A549 (cell line): ENCODE measurements at regions not wholly inside any gene's neighbourhood (a gene's known extent, or its start where the extent isn't known, plus 50 kb on each side); places are given as distances from the start of the nearest gene placed in this dataset.

ENCODE experiments used
- ATAC-seq, 2 experiments: fragments of 200-7000 bp in 1 of 2; fragments of >200 bp in 1 of 2; cut with Nextera tagmentation in 1 of 2; cut with Tn5 transposase in 1 of 2; 3 replicates each; pipeline versions ENCODE4 v1.8.0 to v1.9.1; 2018 to 2020; ENCODE audit warnings: mild to moderate bottlenecking in 1 of 2, moderate library complexity in 1 of 2
- CTCF ChIA-PET: fragments of 300-600 bp; sonication (Branson Sonifier 250); formaldehyde crosslinking; extraction: SDS; loops from one replicate; lab custom pipeline; 2021; ENCODE audit warnings: antibody characterized with exemption, inconsistent platforms; lab: Yijun Ruan, JAX
- POLR2A ChIA-PET: fragments of 350-600 bp; formaldehyde crosslinking; extraction: SDS; loops from one replicate; lab custom pipeline; 2021; ENCODE audit warnings: antibody characterized with exemption, inconsistent platforms; lab: Yijun Ruan, JAX
- DNase-seq, 2 experiments: peaks; one replicate each; pipeline versions ENCODE4 v3.0.0 to v3.0.0-alpha.2; 2011 to 2016; ENCODE audit warnings: low read depth in 1 of 2, low spot score in 1 of 2
- FAIRE-seq: peaks from 2 replicates; lab custom pipeline; 2011; peaks lifted over from hg19 to GRCh38; lab: Jason Lieb, UNC
- H3K27ac ChIP-seq, 2 experiments: fragments of >200 bp; sonication (Bioruptor Twin); formaldehyde crosslinking; 3 replicates each; pipeline ENCODE4 v1.5.1; 2016 to 2017
- H3K4me1 ChIP-seq: fragments of >200 bp; sonication (Bioruptor Twin); formaldehyde crosslinking; 3 replicates; pipeline ENCODE4 v1.6.1; 2016
- H3K4me2 ChIP-seq: fragments of >200 bp; sonication (Bioruptor Twin); formaldehyde crosslinking; 3 replicates; pipeline ENCODE4 v1.6.1; 2016
- H3K4me3 ChIP-seq: fragments of >200 bp; sonication (Bioruptor Twin); formaldehyde crosslinking; 3 replicates; pipeline ENCODE4 v1.5.1; 2016
- H3K9me3 ChIP-seq: fragments of >200 bp; sonication (Bioruptor Twin); formaldehyde crosslinking; 3 replicates; pipeline ENCODE4 v1.6.1; 2016
- BCL3 ChIP-seq: fragments of >200 bp; sonication (Bioruptor Twin); formaldehyde crosslinking; IDR thresholded peaks from 3 replicates; pipeline ENCODE4 v1.6.1; 2016
- CBX2 ChIP-seq: fragments of 200-600 bp; sonication (generic); IDR thresholded peaks from 2 replicates; pipeline ENCODE4 v1.6.1; 2016; ENCODE audit warnings: low read depth, mild to moderate bottlenecking, borderline replicate concordance
- CBX8 ChIP-seq: fragments of 200-600 bp; sonication (generic); IDR thresholded peaks from 2 replicates; pipeline ENCODE4 v1.6.1; 2016
- CEBPB ChIP-seq, 2 experiments: fragments of >200 bp in 1 of 2; sonication (Bioruptor Twin) in 1 of 2; formaldehyde crosslinking in 1 of 2; IDR thresholded peaks; 2 replicates each; pipeline ENCODE4 v1.6.1; 2012 to 2016
- EHMT2 ChIP-seq: fragments of 200-600 bp; sonication (generic); IDR thresholded peaks from 2 replicates; pipeline ENCODE4 v1.6.1; 2016; ENCODE audit warnings: antibody characterized with exemption, low read depth, mild to moderate bottlenecking, moderate library complexity
- FOSB ChIP-seq: fragments of 250-450 bp; sonication (Bioruptor Pico); IDR thresholded peaks from 2 replicates; pipeline ENCODE4 v1.5.0; 2020; ENCODE audit warnings: mild to moderate bottlenecking, moderate library complexity
- GATA3 ChIP-seq: IDR thresholded peaks from 2 replicates; pipeline ENCODE4 v1.6.1; 2012; ENCODE audit warnings: borderline replicate concordance
- HEYL ChIP-seq: fragments of 250-450 bp; sonication (Bioruptor Pico); IDR thresholded peaks from 2 replicates; pipeline ENCODE4 v1.8.0; 2021; ENCODE audit warnings: mild to moderate bottlenecking, moderate library complexity
- HMGXB4 ChIP-seq: fragments of 250-450 bp; sonication (Bioruptor Pico); IDR thresholded peaks from 2 replicates; pipeline ENCODE4 v1.5.0; 2021; ENCODE audit warnings: mild to moderate bottlenecking, moderate library complexity, borderline replicate concordance
- KDM1A ChIP-seq: fragments of 200-600 bp; sonication (generic); IDR thresholded peaks from 2 replicates; pipeline ENCODE4 v1.6.1; 2016; ENCODE audit warnings: low read depth, mild to moderate bottlenecking
- KDM5A ChIP-seq: fragments of 200-600 bp; sonication (generic); IDR thresholded peaks from 2 replicates; pipeline ENCODE4 v1.6.1; 2016; ENCODE audit warnings: antibody characterized with exemption, mild to moderate bottlenecking
- MAFK ChIP-seq: fragments of 450-650 bp; IDR thresholded peaks from 2 replicates; pipeline ENCODE4 v1.6.1; 2014; ENCODE audit not compliant: partially characterized antibody
- MYC ChIP-seq: IDR thresholded peaks from 2 replicates; pipeline ENCODE4 v1.6.1; 2012; ENCODE audit warnings: mild to moderate bottlenecking, inconsistent platforms, low read length, improper control_type of control experiment, borderline replicate concordance
- PBX3 ChIP-seq: IDR thresholded peaks from 2 replicates; pipeline ENCODE4 v1.6.1; 2012
- RNF2 ChIP-seq: fragments of 200-600 bp; sonication (generic); IDR thresholded peaks from 2 replicates; pipeline ENCODE4 v1.6.1; 2016; ENCODE audit warnings: low read depth, mild to moderate bottlenecking, antibody characterized with exemption, moderate library complexity, borderline replicate concordance
- SREBF2 ChIP-seq: fragments of 450-650 bp; IDR thresholded peaks from 2 replicates; pipeline ENCODE4 v1.6.1; 2014; ENCODE audit warnings: mild to moderate bottlenecking, moderate library complexity
- TFCP2L1 ChIP-seq: fragments of 250-450 bp; sonication (Bioruptor Pico); IDR thresholded peaks from 2 replicates; pipeline ENCODE4 v1.5.0; 2021; ENCODE audit warnings: mild to moderate bottlenecking
- ZFP36 ChIP-seq: fragments of 450-650 bp; IDR thresholded peaks from 2 replicates; pipeline ENCODE4 v1.6.1; 2014; ENCODE audit warnings: borderline replicate concordance; ENCODE audit not compliant: partially characterized antibody
- ZSCAN20 ChIP-seq: fragments of 250-450 bp; sonication (Bioruptor Pico); IDR thresholded peaks from 2 replicates; pipeline ENCODE4 v1.8.0; 2022; ENCODE audit warnings: mild to moderate bottlenecking, moderate library complexity
- WGBS: methylation state at CpG from one replicate; pipeline ENCODE4 v1.1.6; 2017; ENCODE audit errors: missing lambda C conversion rate; 5-methylcytosine and 5-hydroxymethylcytosine counted together
- TF ChIP-seq, protein P1 (sequence below): fragments of 150-350 bp; IDR thresholded peaks from 2 replicates; pipeline ENCODE4 v1.6.1; 2014; ENCODE audit warnings: low read depth, mild to moderate bottlenecking, low read length
- TF ChIP-seq, protein P2 (sequence below): fragments of >200 bp; sonication (Bioruptor Twin); formaldehyde crosslinking; IDR thresholded peaks from 3 replicates; pipeline ENCODE4 v1.5.1; 2016
- TF ChIP-seq, protein P3 (sequence below): fragments of 450-650 bp; IDR thresholded peaks from 2 replicates; pipeline ENCODE4 v1.6.1; 2014; ENCODE audit warnings: antibody characterized with exemption

- Histone ChIP-seq H3K4me1 (no peaks in the 10 kb centered on the region), H3K27ac (no peak overlapping the region), H3K4me2 (no peak overlapping the region), H3K9me3 (no peaks in the 10 kb centered on the region), H3K4me3 (no peak overlapping the region)
- POLR2A ChIA-PET, result no interaction called here
- DNase-seq, result no peak
- CTCF ChIA-PET, result no interaction called here
- no peak for TF ChIP-seq TFCP2L1 (CRISPR knock-in tag)
- TF ChIP-seq, protein P1, sequence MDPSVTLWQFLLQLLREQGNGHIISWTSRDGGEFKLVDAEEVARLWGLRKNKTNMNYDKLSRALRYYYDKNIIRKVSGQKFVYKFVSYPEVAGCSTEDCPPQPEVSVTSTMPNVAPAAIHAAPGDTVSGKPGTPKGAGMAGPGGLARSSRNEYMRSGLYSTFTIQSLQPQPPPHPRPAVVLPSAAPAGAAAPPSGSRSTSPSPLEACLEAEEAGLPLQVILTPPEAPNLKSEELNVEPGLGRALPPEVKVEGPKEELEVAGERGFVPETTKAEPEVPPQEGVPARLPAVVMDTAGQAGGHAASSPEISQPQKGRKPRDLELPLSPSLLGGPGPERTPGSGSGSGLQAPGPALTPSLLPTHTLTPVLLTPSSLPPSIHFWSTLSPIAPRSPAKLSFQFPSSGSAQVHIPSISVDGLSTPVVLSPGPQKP, result no peak
- TF ChIP-seq BCL3, result no peak
- no peak for TF ChIP-seq KDM1A
- TF ChIP-seq MAFK, result no peak
- TF ChIP-seq PBX3, result no peak
- TF ChIP-seq EHMT2, result no peak
- no peak for TF ChIP-seq KDM5A
- no peak for TF ChIP-seq GATA3
- FAIRE-seq, result no peak
- WGBS, result 3% methylated on average over 2 of the region's 2 CpGs
- no peak for ATAC-seq
Observed at GRCh38 chr1:79614762-79615161, 608.2 kb upstream of the ADGRL4 start.

DNA sequence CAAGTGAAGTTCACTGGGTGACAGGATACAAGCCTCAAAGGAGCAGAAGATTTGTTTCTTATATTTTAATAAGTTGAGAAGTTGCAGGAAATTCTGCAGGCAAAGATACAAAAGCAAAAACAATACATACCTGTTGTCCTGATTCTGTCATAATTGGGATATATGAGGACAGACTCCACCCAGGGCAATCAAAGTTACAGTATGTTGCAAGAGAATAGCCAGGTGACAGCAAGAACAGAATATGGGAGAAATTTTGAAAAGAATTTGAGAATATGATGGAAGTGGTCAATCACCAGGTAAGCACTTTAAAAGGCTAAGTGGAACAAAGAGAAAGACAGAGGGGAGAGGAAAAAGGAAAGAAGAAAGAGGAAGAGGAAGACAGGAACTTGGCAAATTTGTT is 607.6 kb upstream of the ADGRL4 start:
- ATAC-seq (no peak), FAIRE-seq (no peak), DNase-seq (no peak)
- ChIA-PET CTCF (no interaction called here), POLR2A (no interaction called here)
- H3K4me2 ChIP-seq, result no peak overlapping the region
- H3K4me1 ChIP-seq, result no peaks in the 10 kb centered on the region
- H3K4me3 ChIP-seq, result no peak overlapping the region
- no peak for TF ChIP-seq MYC
- no peak for TF ChIP-seq CBX8
- no peak for TF ChIP-seq CBX2
- TF ChIP-seq RNF2, result no peak
- no peak for TF ChIP-seq ZFP36
- TF ChIP-seq, protein P2, sequence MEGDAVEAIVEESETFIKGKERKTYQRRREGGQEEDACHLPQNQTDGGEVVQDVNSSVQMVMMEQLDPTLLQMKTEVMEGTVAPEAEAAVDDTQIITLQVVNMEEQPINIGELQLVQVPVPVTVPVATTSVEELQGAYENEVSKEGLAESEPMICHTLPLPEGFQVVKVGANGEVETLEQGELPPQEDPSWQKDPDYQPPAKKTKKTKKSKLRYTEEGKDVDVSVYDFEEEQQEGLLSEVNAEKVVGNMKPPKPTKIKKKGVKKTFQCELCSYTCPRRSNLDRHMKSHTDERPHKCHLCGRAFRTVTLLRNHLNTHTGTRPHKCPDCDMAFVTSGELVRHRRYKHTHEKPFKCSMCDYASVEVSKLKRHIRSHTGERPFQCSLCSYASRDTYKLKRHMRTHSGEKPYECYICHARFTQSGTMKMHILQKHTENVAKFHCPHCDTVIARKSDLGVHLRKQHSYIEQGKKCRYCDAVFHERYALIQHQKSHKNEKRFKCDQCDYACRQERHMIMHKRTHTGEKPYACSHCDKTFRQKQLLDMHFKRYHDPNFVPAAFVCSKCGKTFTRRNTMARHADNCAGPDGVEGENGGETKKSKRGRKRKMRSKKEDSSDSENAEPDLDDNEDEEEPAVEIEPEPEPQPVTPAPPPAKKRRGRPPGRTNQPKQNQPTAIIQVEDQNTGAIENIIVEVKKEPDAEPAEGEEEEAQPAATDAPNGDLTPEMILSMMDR, result no peak
- no peak for TF ChIP-seq HMGXB4 (CRISPR knock-in tag)
- TF ChIP-seq GATA3, result no peak
- TF ChIP-seq ZSCAN20 (CRISPR knock-in tag), result no peak
- TF ChIP-seq MAFK, result no peak
- TF ChIP-seq KDM5A, result no peak
- TF ChIP-seq SREBF2, result no peak
- no peak for TF ChIP-seq FOSB (CRISPR knock-in tag)
- TF ChIP-seq HEYL, result no peak
- no peak for TF ChIP-seq CEBPB (IDR thresholded peaks at IDR 0.05)
- TF ChIP-seq, protein P3, sequence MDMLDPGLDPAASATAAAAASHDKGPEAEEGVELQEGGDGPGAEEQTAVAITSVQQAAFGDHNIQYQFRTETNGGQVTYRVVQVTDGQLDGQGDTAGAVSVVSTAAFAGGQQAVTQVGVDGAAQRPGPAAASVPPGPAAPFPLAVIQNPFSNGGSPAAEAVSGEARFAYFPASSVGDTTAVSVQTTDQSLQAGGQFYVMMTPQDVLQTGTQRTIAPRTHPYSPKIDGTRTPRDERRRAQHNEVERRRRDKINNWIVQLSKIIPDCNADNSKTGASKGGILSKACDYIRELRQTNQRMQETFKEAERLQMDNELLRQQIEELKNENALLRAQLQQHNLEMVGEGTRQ, result no peak
- H3K27ac ChIP-seq, result no peak overlapping the region
- H3K9me3 ChIP-seq, result no peaks in the 10 kb centered on the region
